ENCODE measurements at regions not wholly inside any gene's neighbourhood (a gene's known extent, or its start where the extent isn't known, plus 50 kb on each side); places are given as distances from the start of the nearest gene placed in this dataset.
"Not testable (repeated sequence)": the region's sequence is repeated elsewhere in the genome, so short reads cannot be mapped to it uniquely, and the experiment has no call there.

- no peak for DNase-seq
Measured at GRCh38 chr5:105945203-105945972, 1725.3 kb downstream of the EFNA5 start.

GRCh38 chr5:105940181-105940580 is 1730.6 kb downstream of the EFNA5 start:
- DNase-seq, result no peak

- DNase-seq, result no peak
Measured at GRCh38 chr5:105934171-105934570, 1736.6 kb downstream of the EFNA5 start.

GRCh38 chr5:105931881-105932421 is 1738.8 kb downstream of the EFNA5 start:
- no peak for DNase-seq

- no peak for DNase-seq
Measured at GRCh38 chr5:105929858-105930257, 1740.9 kb downstream of the EFNA5 start.

GRCh38 chr5:105924366-105924765 is 1746.4 kb downstream of the EFNA5 start:
- DNase-seq, result no peak

GRCh38 chr5:105922574-105922973 is 1748.2 kb downstream of the EFNA5 start:
- no peak for DNase-seq

- DNase-seq, result no peak
Measured at GRCh38 chr5:105922080-105922479, 1748.7 kb downstream of the EFNA5 start.

- DNase-seq, result no peak
Measured at GRCh38 chr5:105917189-105917588, 1753.5 kb downstream of the EFNA5 start.

GRCh38 chr5:105907016-105907415 is 1763.7 kb downstream of the EFNA5 start:
- DNase-seq, result no peak

- no peak for DNase-seq
Measured at GRCh38 chr5:105905392-105905791, 1765.3 kb downstream of the EFNA5 start.

GRCh38 chr5:105903069-105903468 is 1767.7 kb downstream of the EFNA5 start:
- DNase-seq, result no peak

- no peak for DNase-seq
Measured at GRCh38 chr5:105899726-105900125, 1771.0 kb downstream of the EFNA5 start.

GRCh38 chr5:105898183-105898582 is 1772.6 kb downstream of the EFNA5 start:
- no peak for DNase-seq

GRCh38 chr5:105885266-105885665 is 1785.5 kb downstream of the EFNA5 start:
- DNase-seq, result no peak

GRCh38 chr5:105882956-105883481 is 1787.7 kb downstream of the EFNA5 start:
- DNase-seq, result no peak

- DNase-seq, result no peak
Measured at GRCh38 chr5:105878402-105878801, 1792.3 kb downstream of the EFNA5 start.

- DNase-seq, result no peak
Measured at GRCh38 chr5:105877592-105877991, 1793.1 kb downstream of the EFNA5 start.

GRCh38 chr5:105874316-105874715 is 1796.4 kb downstream of the EFNA5 start:
- no peak for DNase-seq

- DNase-seq, result no peak
Measured at GRCh38 chr5:105872569-105873270, 1798.0 kb downstream of the EFNA5 start.

- DNase-seq, result no peak
Measured at GRCh38 chr5:105868038-105868780, 1802.5 kb downstream of the EFNA5 start.

- no peak for DNase-seq
Measured at GRCh38 chr5:105865834-105866233, 1804.9 kb downstream of the EFNA5 start.

GRCh38 chr5:105859350-105859749 is 1811.4 kb downstream of the EFNA5 start:
- DNase-seq, result not testable (repeated sequence)

All from CD4-positive, alpha-beta T cell treated with Interleukin-6 for 4 hours (primary cell).